Brain microvascular endothelial cell (primary cell): ENCODE measurements at regions not wholly inside any gene's neighbourhood (a gene's known extent, or its start where the extent isn't known, plus 50 kb on each side); places are given as distances from the start of the nearest gene placed in this dataset.

Experiments used
- DNase-seq: peaks from one replicate; pipeline ENCODE4 v3.0.0-alpha.2; 2020
- H3K27ac ChIP-seq: fragments of 250-450 bp; sonication (Bioruptor Pico); 2 replicates; pipeline ENCODE4 v1.5.1; 2020; ENCODE audit warnings: mild to moderate bottlenecking, moderate library complexity
- H3K27me3 ChIP-seq: fragments of 250-450 bp; sonication (Bioruptor Pico); replicated peaks from 2 replicates; pipeline ENCODE4 v1.5.1; 2020; ENCODE audit warnings: mild to moderate bottlenecking
- H3K36me3 ChIP-seq: fragments of 250-450 bp; sonication (Bioruptor Pico); replicated peaks from 2 replicates; pipeline ENCODE4 v1.5.1; 2020; ENCODE audit warnings: mild to moderate bottlenecking
- H3K4me3 ChIP-seq: 2 replicates; pipeline ENCODE4 v1.5.1; 2011; ENCODE audit warnings: low read depth, mild to moderate bottlenecking, control low read depth, low read length, moderate library complexity
- in situ Hi-C: cut with HindIII; loops from 2 replicates; pipeline ENCODE4 v1.10.0; 2017; ENCODE audit warnings: low sequenced_read_pairs, low pct_ligation_motif_present
- TF ChIP-seq, protein P1 (sequence below): IDR thresholded peaks from 2 replicates; pipeline ENCODE4 v1.5.1; 2011; ENCODE audit warnings: low read depth, mild to moderate bottlenecking, moderate library complexity, low read length, control low read depth, inconsistent platforms; ENCODE audit errors: missing control alignments

DNA sequence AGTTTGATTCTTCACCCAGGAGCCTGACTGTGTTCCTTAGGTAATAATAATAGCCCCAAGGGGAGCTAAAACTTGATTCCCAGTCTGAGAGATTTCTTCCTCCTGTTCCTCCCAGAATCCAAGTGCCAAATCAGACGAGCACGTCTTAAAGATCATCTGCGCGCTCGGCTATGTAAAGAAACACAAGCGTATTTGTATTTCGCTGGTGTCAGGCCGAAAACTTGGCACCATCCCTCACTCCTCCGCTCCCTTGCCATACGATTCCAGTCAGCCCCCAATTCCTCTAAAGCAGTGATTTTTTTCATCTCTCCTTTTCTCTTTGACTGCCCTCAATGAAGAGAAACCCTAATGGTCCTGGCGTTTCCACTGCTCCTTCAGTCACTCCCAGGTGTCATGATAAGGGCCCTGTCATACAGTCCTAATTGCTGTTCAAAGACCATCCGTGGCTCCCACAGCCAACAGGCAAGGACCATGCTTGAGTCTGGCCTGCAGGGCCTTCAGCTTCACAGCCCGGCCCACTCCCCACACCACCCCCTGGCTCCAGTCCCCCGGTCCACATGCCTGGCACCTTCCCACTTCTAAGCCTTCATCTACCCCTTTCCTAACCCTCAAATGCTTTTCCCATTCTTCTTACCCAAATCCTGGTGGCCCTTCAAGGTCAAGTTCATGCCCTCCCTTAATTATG is 130.8 kb upstream of the ID2 start:
- TF ChIP-seq, protein P1, sequence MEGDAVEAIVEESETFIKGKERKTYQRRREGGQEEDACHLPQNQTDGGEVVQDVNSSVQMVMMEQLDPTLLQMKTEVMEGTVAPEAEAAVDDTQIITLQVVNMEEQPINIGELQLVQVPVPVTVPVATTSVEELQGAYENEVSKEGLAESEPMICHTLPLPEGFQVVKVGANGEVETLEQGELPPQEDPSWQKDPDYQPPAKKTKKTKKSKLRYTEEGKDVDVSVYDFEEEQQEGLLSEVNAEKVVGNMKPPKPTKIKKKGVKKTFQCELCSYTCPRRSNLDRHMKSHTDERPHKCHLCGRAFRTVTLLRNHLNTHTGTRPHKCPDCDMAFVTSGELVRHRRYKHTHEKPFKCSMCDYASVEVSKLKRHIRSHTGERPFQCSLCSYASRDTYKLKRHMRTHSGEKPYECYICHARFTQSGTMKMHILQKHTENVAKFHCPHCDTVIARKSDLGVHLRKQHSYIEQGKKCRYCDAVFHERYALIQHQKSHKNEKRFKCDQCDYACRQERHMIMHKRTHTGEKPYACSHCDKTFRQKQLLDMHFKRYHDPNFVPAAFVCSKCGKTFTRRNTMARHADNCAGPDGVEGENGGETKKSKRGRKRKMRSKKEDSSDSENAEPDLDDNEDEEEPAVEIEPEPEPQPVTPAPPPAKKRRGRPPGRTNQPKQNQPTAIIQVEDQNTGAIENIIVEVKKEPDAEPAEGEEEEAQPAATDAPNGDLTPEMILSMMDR = no peak
- H3K27me3 ChIP-seq = no peaks in the 10 kb centered on the region
- no peak overlapping the region for H3K4me3 ChIP-seq
- H3K36me3 ChIP-seq = no peaks in the 10 kb centered on the region
- no peak overlapping the region for H3K27ac ChIP-seq
- DNase-seq = no peak
- in situ Hi-C loops = no loop called here

DNA sequence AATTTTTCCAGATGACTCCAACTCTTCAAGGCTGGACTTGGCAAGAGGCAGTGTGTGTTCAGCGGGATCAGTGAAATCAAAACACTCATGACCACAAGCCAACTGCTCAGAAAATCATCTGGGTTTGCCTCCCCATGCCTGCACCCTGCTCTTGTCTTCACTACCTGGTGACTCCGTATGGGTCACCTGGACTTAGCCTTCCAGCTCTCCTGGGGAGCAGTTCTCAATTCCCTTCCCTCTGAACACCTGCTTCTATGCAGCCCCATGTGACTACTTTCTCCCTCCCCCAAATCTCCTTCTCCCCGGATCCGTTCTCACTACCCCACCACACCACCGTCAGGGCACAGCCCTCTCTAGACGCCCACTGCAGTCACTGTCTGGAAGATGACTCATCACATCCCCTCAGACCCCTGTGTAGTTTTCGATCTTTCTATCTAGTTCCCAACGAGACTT is 130.2 kb upstream of the ID2 start:
- no peaks in the 10 kb centered on the region for H3K27me3 ChIP-seq
- TF ChIP-seq, protein P1 = no peak
- no peak overlapping the region for H3K4me3 ChIP-seq
- H3K36me3 ChIP-seq = no peaks in the 10 kb centered on the region
- DNase-seq = no peak
- no peak overlapping the region for H3K27ac ChIP-seq
- in situ Hi-C loops = no loop called here

DNA sequence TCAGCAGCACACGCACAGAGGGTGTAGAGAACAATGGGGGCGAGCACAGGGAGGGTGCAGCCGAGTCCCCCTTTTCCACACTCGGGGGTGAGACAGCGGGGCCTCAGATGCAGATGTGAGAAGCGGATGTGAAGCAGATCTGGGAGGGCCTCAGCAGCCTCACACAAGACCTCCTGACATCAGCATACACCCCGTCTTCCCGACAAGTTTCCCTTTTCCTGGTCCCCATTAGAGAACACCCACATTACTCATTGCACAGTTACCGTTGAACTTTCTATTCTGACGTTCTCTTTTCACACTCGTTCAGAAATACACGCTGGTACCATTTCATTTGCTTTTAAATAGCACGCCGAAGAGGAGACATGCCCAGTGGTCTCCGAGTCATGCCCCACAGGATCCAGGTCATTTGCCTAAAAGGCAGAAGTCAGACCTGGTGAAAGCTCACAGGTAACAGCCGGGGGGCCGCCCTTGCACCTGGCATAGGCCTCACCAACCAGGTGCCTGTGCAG is 129.5 kb upstream of the ID2 start:
- in situ Hi-C loops = no loop called here
- no peak overlapping the region for H3K27ac ChIP-seq
- no peak for DNase-seq
- no peaks in the 10 kb centered on the region for H3K27me3 ChIP-seq
- TF ChIP-seq, protein P1 = no peak
- H3K36me3 ChIP-seq = no peaks in the 10 kb centered on the region
- no peak overlapping the region for H3K4me3 ChIP-seq

DNA sequence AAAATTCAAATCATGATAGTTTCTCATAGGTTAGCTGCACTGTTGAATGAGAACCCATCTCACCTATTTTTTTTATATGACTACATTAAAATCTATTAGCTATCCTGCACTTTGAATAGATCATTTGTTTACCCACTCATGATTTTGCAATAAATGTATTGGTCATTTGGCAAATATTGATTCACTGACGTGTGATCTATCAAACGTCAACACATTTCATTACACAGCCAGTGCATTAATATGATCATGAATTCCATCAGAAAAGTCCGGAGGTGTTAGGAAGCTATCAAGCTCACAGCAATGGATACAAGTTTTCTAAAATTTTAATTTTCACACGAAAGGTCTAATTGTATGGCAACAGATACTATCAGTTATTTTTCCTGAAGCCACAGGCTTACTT is 128.2 kb upstream of the ID2 start:
- in situ Hi-C loops = no loop called here
- H3K27ac ChIP-seq = no peak overlapping the region

DNA sequence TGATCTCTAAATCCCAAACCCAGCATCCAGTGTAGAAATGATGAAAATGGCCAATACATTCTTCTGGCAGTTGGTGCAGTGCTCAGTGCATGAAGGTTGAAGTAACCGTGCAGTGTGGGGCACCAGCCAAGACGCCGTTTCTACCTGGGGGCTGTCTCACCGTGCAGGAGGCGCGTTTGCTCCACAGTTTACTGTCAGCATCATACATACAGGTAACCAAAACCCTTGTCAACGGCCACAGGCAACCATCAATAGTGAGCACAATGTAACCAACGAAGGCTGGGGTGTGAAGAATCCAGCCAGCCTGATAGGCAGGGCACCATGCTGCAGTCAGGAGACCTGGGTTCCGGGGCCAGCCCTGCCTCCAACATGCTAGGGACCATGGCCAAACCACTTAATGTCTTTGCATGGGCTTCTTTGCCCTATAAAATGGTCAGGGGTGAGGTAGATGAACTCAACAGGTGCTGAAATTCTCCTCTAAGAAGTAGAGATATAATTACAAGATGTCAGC is 127.5 kb upstream of the ID2 start:
- H3K36me3 ChIP-seq = no peaks in the 10 kb centered on the region
- no peak overlapping the region for H3K4me3 ChIP-seq
- no peaks in the 10 kb centered on the region for H3K27me3 ChIP-seq
- no peak overlapping the region for H3K27ac ChIP-seq
- no peak for DNase-seq
- TF ChIP-seq, protein P1 = no peak
- in situ Hi-C loops = no loop called here

More for the DNA sequence above, 128.2 kb upstream of the ID2 start:
- no peak overlapping the region for H3K4me3 ChIP-seq
- no peaks in the 10 kb centered on the region for H3K36me3 ChIP-seq
- no peak for DNase-seq
- no peaks in the 10 kb centered on the region for H3K27me3 ChIP-seq
- TF ChIP-seq, protein P1 = no peak
